Stimulated activated CD8-positive, alpha-beta memory T cell treated with anti-CD3 and anti-CD28 coated beads, Interleukin-15, amount 100 ng/mL, for 48 hours (primary cell): ENCODE measurements at regions not wholly inside any gene's neighbourhood (a gene's known extent, or its start where the extent isn't known, plus 50 kb on each side); places are given as distances from the start of the nearest gene placed in this dataset.
"Not testable (repeated sequence)": the region's sequence is repeated elsewhere in the genome, so short reads cannot be mapped to it uniquely, and the experiment has no call there.

Experiments used
- DNase-seq, 2 donors: peaks; one replicate each; pipeline ENCODE4 v3.0.0-alpha.2; 2020; ENCODE audit warnings: low read depth in 2 of 2

DNA sequence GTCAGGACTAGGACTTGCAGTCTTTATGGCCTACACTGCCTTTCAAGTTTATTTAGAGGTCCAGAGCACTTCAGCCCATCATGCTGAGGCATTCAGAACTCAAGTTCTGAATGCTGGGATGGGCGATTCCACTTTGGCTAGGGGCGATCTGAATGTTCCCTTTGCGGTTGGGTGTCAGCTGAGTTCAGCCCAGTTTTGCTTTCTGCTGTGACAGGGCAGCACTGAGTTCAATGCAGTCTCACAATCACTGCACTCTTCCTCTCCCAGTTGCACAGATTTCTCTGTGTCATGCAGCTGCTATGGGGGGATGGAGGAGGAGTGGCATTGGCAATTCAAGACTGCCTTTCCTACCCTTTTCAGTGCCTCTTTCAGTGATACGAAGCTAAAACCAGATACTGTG lies 1232.0 kb upstream of the FAM98A start:
- DNase-seq = no peak

DNA sequence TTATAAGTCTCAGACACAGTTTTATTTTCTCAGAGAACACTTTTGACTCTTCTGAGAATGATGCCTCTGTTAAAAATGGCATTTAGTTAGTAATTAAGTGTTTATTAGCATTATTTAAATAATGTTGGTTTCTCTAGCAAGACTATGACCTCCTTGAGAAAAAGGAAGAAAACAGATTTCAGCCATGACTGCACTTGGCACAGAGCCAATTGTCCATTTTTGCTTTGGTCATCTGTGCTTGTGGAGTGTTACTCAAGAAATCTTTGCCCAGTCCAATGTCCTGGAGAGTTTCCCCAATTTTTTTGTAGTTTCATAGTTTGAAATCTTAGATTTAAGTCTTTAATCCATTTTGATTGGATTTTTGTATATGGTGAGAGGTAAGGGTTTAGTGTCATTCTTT lies 1229.4 kb upstream of the FAM98A start:
- no peak for DNase-seq

DNA sequence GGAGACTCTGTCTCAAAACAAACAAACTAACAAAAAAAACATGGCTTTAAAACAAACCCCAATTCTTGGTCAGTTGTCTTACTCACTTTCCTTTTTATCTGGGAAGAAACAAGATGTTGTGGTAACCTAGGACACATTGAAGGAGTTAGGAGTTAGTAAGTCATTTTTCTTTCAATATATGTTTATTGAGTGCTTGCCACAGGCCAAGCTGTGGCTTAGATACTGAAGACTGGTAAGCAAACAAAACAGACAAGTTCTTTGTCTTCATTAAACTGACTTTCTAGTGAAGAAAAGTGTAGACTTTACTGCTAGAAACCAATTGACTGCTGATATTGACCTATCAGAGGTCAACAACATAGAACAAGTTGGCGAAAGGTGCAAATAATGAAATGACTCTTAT lies 1228.3 kb upstream of the FAM98A start:
- no peak for DNase-seq

DNA sequence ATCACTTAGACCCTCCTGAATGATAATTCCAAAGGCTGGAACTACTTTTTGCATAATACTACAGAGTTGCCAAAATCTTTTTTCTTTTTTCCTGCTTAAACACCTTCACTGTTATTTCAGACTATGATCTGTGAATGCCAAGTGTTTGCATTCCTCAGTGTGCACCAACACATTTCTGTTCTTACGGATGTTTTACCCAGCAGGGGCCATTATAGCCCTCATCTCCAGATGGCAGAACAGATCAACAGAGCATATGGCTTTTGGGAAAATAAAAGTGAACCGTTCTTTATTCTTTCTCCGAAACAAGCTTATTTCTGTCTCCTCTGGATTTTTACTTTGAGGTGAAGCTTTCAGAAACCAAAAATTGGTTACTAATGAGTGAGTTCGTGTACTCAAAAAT lies 1226.6 kb upstream of the FAM98A start:
- DNase-seq = no peak

DNA sequence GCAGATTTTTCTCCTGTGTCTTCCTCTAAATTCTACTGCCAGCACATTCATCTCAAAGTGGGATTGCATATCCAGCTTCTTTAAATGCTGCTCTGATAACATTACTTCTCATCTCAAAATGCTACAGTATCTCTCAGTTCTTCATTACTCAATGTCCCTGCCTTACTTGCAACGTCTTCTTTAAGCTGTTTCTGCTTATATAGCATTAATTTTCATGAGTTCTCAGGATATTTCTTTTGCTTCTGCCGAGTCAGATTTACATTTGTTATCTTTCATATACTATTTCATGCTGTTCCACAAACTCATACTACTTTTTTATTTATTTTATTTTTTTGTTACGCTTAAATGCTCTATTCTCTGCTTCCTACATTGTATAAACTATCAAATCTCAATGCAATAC lies 1223.5 kb upstream of the FAM98A start:
- DNase-seq = no peak

DNA sequence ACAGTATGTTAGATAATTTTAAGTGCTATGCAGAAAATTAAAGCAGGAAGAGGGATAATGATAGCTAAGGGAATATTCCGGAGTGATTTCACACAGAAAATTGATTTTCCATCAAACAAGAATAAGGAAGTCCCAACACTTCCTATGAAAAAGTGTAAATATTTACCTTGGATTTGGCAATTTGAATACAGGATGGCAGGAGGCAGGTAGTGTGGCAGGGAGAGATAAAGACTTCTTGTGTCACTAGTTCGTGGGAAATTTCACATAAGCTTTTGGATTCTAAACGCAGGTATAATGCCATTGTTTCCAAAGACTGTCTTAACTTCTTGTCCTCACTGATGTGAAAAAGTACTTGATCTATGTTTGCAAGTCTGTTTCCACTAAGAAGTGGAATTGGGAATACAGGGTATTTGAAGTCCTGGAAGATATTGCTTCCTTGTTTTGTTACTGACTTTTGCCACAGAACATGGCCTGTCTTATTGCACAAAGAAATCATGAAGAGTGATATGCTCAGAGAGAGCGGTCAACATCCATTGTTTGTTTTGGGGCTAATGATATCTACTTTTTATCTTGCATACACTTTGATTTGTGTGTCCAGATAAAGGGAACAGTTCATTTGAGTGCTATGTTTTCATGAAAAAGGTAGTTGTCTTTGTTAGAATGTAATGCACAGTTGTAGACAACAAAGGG lies 1216.1 kb upstream of the FAM98A start:
- DNase-seq = no peak

DNA sequence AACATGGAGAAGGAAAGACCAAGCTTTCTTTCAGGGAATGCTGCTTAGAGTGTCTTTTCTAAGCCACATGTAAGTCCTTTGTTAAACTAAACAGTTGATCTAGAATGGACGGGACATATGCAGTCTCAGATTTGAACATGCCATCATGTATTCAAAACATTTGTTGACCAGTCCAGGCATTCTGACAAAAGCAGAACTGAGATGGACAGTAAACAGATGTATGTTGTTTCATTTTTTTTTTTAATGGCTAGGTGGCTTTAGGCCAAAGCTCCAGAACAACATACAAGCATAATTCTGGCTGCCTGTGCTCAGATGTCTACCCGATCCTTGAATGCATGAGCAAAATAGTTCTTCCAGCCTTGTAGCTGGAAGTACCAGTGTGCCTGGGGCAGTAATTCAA lies 1211.4 kb upstream of the FAM98A start:
- no peak for DNase-seq

DNA sequence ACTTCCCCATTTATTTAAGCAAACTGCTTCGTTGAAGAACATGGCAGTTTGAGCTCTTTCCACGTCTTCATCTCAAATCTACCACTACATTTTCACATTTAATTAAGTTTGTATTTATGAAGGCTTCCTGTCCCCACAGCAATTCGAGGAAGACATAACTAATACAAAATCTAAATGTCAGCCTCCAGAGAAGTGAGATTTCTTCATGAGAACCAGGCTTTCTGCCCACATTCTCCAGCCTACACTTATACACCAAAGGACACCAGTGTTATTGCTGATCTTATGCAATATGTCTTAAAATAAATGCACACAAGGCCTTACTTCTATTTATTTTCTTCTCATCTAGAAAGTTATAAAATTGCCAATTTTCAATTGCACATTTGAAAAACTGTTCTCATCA lies 1209.3 kb upstream of the FAM98A start:
- no peak for DNase-seq

DNA sequence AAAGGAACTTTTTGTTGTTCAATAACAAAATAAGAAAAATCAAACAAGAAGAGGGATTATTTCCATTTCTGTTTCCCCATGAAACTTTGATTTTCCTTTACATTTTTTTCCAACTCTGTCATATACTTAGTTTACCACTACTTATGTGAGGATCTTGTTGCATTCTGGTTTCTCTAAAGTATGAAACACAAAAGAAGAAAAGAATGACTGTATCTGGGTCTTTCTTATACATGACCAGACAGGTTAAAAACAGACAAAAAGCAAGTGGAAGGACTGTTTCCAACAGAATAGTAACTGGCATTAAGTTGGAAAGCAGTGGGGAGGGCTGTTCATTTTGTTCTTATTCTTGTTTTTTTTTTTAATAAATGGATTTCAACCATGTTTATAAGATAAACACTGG lies 1207.8 kb upstream of the FAM98A start:
- DNase-seq = no peak

DNA sequence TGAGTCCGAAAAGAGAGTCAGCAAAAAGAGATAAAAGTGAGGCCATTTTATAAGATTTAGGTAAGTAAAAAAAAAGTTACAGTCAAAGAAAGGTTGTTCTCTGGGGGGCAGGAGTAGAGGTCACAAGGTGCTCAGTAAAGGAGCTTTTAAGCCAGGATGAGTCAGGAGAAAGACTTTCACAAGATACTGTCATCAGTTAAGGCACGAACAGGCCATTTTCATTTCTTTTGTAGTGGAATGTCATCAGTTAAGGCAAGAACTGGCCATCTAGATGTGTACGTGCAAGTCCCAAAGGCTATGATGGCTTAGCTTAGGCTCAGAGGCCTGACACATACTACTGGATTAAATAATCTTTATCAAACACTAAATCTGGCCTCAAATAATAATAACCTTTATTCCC lies 1207.3 kb upstream of the FAM98A start:
- DNase-seq = no peak

DNA sequence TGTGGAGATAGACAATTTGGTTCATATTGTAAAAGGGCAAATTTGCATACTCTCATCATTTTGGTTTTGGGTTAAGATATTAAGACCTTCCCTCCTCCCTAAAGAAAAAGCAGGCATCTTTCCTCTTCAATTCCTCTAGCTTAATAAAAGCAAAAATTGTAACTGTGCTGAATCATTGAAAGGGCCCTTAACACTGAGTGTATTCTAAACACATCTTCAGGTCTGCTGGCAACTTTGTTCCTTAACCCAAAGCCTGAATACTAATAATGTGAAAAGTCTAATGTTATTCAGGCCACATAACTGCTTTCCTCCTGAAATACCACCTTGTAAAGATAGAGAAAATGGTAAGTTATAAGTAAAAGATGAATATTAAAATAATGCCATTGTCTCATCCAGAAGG lies 1200.5 kb upstream of the FAM98A start:
- DNase-seq = no peak

DNA sequence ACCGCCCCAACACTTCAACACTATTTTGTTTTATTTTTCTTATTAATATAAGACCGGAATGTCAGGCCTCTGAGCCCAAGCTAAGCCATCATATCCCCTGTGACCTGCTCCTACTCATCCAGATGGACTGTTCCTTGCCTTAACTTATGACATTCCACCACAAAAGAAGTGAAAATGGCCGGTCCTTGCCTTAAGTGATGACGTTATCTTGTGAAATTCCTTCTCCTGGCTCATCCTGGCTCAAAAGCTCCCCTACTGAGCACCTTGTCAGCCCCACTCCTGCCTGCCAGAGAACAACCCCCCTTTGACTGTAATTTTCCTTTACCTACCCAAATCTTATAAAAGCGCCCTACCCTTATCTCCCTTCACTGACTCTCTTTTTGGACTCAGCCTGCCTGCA lies 1196.5 kb upstream of the FAM98A start:
- not testable (repeated sequence) for DNase-seq

DNA sequence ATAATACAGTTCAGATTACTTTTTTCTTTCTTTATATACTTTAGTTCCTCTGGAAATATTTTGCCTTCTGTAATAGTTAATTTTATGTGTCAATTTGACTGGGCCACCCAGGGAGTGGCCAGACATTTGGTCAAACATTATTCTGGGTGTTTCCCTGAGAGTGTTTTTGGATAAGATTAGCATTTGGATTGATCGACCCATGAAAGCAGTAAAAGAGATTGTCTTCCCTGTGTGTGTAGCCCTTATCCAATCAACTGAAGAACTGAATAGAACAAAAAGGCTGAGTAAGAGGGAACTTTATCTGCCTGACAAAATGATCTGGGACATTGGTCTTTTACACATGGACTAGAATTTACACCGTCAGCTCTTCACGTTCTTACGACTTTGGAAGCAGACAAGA lies 1190.1 kb upstream of the FAM98A start:
- no peak for DNase-seq

DNA sequence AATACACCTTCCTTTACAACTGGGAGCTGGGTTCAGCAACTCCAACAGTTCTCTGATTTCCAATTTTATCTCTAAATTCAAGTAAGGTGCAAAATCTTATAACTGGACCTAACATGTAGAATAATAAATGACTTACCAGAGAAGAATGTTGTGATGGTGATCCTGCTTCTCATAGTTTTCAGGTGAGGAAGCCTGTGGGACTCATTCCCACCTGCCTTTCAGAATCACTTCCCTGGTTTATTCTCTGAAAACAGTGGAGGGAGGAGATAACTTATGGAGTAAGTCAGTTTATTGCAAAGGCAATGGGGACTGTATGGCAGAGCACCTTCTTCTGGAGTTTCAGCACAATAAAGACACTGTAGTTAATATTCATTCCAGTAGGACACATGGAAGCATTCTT lies 1188.2 kb upstream of the FAM98A start:
- no peak for DNase-seq

DNA sequence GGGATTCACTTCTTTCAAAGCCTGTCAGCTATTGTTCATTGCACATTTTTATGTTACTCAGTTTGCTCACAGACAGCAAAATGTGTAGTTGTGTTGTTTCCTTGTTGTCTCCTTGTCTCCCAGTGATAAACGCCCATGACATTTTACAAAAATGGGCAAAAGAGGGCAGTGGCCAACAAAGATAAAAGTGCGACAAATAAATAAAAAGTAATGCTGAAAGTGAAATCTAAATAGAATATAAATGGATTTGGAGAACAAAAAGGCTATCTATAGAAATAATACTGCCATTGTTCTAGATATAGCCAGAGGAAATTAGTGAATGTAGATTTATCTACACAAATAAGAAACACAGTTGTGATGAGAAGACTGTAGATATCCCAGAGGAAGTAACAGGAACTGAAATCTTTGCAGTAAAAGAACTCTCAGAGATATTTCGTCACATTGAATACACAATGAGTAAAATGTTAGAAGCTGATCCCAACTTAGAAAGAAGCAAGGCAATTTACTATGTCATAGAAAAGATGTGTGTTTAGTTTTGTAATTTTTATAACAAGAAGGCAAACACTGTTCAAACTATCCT lies 1186.2 kb upstream of the FAM98A start:
- DNase-seq = no peak

DNA sequence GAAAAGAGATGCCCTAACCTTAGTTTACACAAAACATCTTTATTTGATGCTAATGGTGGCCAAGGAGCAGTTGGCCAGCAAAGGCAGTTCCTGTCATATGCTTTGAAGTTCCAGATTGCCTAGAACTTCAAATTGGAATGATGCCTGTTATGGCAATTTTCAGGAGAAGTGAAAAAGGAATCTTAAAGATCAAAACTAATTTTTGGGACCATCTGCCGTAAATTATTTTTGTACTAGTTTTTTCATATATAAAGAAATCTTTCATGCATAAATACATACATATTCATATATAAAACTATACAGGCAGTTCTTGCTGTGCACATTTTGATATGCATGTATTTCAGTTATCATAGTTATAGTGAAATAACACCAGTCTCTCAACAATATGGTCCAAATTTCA lies 1185.6 kb upstream of the FAM98A start:
- DNase-seq = no peak

DNA sequence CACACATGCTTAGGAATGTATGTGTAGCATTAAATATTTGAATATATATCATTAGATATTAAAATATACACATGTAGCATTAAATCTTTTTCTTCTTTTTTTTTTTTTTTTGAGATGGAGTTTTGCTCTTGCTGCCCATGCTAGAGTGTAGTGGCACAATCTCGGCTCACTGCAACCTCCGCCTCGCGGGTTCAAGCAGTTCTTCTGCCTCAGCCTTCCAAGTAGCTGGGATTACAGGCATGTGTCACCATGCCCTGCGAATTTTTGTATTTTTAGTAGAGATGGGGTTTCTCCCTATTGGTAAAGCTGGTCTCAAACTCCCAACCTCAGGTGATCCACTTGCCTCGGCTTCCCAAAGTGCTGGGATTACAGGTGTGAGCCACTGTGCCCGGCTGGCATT lies 1151.6 kb upstream of the FAM98A start:
- DNase-seq = not testable (repeated sequence)

DNA sequence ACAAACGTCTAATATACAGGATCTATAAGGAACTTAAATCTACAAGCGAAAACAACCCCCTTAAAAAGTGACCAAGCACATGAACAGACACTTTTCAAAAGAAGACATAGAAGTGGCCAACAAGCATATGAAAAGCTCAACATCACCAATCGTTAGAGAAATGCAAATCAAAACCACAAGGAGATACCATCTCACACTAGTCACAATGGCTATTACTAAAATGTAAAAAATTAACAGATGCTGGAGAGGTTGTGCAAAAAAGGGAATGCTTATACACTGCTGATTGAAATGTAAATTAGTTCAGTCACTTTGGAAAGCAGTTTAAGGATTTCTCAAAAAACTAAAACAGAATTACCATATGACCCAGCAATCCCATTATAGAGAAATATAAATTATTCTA lies 1148.5 kb upstream of the FAM98A start:
- no peak for DNase-seq

DNA sequence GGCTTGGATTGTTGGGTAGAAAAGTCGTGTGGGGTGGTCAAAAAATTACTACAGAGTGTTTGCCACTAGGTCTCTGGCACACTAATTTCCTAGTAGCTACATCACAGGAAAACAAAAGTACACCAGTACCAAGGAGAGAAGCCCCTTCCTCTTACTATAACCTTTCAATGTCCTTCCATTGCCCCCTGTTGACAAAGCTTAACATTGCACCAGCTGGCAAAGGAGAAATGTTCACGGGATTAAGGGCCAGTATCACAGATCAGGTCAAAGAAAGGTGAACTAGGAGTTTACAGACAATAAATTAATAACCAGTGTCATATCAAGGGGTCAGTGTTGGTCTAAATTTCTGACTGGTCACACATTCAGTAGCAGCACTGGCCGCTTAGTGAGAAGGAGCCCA lies 1139.6 kb upstream of the FAM98A start:
- DNase-seq = no peak

DNA sequence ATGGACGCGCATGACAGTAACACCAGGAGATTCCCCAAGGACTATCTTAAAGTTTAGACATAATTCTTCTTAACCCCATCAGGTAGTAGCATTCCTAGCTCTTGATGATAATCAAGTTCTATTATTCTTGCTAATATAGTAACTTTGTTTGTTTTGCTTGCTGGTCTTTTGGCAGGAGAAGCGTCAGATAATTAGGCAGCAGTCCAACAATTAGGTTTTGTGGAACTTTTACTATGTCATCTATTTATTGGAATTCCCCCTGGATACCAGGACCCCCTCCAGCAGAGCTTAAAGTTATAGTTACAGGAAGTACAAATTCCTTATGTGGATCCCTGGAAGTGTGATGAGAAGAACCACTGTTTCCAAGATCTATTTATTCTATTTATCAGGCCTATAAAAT lies 1138.0 kb upstream of the FAM98A start:
- no peak for DNase-seq

DNA sequence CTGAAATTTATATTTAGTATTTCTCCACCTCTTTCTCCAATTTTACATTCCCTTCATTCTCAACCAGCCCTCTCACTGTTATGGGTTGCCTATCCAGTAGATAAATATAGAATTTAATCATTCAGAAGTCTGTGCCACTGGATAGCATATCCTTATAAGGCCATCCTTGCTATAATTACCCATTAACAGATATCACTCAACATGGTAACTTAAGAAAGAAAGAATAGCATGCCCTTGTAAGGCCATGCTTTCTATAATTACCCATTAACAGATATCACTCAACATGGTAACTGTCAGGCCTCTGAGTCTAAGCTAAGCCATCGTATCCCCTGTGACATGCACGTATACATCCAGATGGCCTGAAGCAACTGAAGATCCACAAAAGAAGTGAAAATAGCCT lies 1137.4 kb upstream of the FAM98A start:
- DNase-seq = no peak

DNA sequence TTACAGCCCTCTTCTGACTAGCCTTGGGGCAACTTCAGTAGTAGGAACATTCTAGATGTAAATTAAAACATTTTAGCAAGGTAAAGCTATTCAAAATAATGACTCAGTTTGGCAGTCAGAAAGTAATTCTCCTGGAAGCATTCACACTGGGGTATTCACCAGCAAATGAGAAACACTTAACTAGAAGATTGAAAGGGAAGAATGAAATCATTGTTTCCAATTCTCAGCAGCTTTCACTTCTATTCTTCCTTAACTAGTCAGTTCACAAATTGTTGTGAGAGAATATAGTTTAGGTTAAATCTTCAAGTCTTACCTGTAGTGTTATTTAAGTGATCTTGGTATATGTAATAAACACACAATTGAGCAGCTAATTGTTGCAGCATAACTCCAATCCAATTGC lies 1135.6 kb upstream of the FAM98A start:
- no peak for DNase-seq

DNA sequence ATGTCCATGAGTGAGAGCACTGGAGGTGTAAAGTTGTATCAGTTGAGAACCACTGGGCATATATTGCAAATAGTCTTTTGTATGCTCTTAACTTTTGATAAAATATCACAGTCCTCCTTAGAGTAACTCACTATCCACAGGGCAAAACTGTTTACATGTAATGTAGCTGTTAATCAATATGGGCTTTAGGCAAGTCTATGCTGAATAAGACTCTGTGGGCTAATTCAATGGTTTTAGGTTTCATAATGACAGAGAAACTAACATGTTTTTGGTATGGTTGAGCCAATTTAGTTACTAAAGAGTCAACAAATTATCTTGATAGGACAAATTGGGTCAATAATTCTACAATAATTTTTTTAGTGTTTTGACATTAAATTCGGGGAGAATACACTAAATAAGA lies 1134.9 kb upstream of the FAM98A start:
- DNase-seq = no peak

DNA sequence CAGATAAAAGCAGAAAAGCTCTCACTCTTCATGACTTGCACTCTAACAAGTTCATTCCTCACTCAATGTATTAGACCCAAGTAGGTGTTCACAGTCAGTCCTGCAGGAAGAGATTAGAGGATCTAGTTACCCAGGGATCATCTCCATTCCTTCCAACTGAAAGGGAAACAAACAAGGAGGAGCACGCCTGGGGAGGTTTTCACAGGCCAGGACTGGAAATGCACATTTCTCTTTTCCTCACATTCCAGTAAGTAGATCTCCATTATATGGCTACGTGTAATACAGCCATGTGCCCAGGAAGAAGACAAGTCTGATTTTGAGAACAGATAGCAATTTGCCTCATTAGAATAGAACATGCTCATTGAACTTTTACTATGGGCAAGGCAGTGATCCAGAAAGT lies 1132.2 kb upstream of the FAM98A start:
- no peak for DNase-seq
